ENCODE measurements at regions not wholly inside any gene's neighbourhood (a gene's known extent, or its start where the extent isn't known, plus 50 kb on each side); places are given as distances from the start of the nearest gene placed in this dataset.

GRCh38 chr3:111351334-111351733, 190.7 kb upstream of the CD96 start:
- DNase-seq (ENCODE audit: low read depth in 3 of 3) = no peak

- DNase-seq (ENCODE audit: low read depth in 3 of 3) = no peak
Measured at GRCh38 chr3:111352585-111352984, 189.4 kb upstream of the CD96 start.

- no peak for DNase-seq (ENCODE audit: low read depth in 3 of 3)
Measured at GRCh38 chr3:111359261-111360030, 182.6 kb upstream of the CD96 start.

- no peak for DNase-seq (ENCODE audit: low read depth in 3 of 3)
Measured at GRCh38 chr3:111362381-111363009, 179.5 kb upstream of the CD96 start.

- no peak for DNase-seq (ENCODE audit: low read depth in 3 of 3)
Measured at GRCh38 chr3:111366515-111366914, 175.5 kb upstream of the CD96 start.

DNA sequence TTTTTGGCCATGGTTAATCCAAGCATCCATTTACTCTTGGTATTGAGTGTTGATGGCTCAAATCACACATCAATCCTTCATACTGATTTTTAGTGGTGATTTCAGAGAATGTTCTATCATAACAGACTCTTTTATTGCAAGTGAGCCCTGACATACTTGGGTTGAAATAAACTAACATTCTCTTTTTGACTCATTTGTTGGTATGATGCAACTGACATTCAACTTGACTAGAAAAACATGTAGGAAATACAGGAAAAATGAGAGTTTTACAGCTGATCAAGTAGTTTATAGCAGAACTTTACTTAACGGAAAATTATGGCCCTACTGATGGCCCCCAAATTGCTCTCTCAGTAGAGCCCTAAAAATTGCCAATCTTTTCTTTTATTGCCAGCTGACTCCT, 173.9 kb upstream of the CD96 start:
- DNase-seq (ENCODE audit: low read depth in 3 of 3) = no peak

DNA sequence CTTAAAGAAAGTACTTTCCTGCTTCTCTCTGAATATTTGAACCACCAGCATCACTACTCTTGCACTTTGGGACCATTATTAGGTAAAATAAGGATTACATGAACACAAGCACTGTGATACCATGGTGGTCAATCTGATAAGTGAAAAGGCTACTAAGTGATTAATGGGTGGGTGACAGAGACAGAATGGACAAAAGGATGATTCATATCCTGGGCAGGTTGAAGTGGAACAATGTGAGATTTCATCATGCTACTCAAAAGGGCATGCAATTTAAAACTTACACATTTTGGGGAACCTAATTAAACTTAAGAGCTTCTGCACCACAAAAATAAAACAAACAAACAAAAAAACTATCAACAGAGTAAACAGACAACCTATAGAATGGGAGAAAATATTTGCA, 172.0 kb upstream of the CD96 start:
- DNase-seq (ENCODE audit: low read depth in 3 of 3) = no peak

GRCh38 chr3:111373239-111373638, 168.8 kb upstream of the CD96 start:
- no peak for DNase-seq (ENCODE audit: low read depth in 3 of 3)

GRCh38 chr3:111373861-111374260, 168.1 kb upstream of the CD96 start:
- DNase-seq (ENCODE audit: low read depth in 3 of 3) = no peak

DNA sequence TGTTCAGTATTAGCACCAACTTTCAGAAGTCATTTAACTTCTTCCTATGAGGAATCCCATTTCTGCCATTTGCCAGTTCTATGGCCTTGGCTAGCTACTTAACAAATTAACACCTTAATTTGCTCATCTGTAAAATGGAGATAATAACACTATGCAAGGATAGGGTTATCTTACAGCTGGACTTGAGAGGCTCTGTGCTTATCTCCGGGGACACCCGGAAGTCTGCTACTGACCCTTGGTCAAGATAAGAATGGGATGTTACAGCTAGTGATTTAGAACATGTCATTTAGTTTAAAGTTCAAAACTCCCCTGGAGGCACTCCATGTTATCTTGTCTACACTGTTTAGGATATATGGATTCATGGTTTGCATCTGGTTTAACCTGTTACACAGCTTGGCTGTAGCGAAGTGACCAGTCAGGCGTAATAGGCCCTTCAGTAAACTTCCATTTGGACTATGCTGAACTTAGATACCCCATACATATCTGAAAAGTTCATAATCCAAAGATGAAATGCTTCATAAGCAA, 156.0 kb upstream of the CD96 start:
- DNase-seq (ENCODE audit: low read depth in 3 of 3) = no peak

DNA sequence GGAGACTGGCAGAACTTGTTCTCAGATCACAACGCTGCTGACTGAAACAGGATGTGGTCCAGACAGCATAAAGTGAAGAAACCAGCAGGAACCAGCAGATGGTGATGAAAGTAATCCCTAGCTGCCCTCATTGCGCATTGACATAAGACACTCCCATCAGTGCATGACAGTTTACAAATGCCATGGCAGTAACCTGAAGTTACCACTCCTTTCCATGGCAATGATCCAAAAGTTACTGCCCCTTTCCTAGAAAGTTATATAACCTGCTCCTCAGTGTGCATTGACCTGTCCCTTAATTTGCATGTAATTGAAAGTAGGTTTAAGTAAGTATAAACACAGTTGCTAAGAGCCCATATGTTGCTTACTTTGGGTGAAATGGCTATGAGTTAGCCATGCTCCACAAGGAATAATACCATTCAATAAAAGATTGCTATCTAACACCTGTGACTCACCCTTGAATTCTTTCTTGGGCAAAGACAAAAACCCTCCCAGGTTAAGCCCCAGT, 149.1 kb upstream of the CD96 start:
- peak in 2 of 3 experiments; percentile 2 to 12 for DNase-seq (ENCODE audit: low read depth in 3 of 3)

DNA sequence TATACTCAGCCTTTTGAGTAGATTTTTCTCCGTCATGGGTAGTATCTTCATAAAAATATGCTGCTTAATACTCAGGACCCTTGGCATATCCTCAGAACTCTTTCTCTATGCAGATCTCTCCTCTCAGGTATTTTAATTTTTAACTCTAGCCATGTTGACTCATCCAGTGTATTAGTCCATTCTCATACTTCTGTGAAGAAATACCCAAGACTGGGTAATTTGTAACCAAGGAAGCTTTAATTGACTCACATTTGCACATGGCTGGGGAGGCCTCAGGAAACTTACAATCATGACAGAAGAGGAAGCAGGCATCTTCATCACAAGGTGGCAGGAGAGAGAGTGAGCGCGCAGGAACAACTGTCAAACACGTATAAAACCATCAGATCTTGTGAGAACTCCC, 129.3 kb upstream of the CD96 start:
- DNase-seq (ENCODE audit: low read depth in 3 of 3) = no peak

DNA sequence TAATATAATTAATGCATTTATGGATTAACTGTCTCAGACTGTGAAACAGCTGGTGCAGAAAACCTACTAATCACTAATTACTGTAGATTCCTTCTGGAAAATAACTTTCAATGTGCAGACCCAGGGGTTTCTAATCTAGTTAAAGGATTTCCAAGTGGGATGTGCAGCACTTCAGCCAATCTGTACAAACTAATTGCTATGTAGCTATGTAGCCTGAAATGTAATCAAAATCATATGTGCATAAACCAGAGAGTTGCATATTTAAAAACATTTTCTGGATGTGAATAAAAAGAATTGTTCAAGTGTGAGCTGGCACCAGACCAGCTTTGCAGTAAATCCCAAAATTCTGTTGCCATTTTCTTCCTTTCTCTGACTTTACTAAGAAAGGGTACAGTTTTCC, 127.5 kb upstream of the CD96 start:
- no peak for DNase-seq (ENCODE audit: low read depth in 3 of 3)

- DNase-seq (ENCODE audit: low read depth in 3 of 3) = no peak
Measured at GRCh38 chr3:111415018-111415417, 127.0 kb upstream of the CD96 start.

GRCh38 chr3:111418391-111418790, 123.6 kb upstream of the CD96 start:
- no peak for DNase-seq (ENCODE audit: low read depth in 3 of 3)

DNA sequence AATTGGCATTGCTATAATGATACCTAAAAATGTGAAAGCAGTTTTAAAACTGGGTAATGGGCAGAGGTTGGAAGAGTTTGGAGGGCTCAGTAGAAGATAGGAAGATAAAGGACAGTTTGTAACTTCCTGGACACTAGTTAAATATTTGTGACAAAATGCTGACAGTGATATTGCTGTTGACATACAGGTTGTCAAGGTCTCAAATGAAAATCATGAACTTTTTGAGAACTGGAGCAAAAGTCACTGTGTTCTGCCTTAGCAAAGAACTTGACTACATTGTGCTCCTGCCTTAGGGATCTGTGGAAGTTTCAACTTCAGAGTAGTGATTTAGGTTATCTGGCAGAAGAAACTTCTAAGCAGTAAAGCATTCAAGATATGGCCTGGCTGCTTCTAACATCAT, 113.7 kb upstream of the CD96 start:
- no peak for DNase-seq (ENCODE audit: low read depth in 3 of 3)

DNA sequence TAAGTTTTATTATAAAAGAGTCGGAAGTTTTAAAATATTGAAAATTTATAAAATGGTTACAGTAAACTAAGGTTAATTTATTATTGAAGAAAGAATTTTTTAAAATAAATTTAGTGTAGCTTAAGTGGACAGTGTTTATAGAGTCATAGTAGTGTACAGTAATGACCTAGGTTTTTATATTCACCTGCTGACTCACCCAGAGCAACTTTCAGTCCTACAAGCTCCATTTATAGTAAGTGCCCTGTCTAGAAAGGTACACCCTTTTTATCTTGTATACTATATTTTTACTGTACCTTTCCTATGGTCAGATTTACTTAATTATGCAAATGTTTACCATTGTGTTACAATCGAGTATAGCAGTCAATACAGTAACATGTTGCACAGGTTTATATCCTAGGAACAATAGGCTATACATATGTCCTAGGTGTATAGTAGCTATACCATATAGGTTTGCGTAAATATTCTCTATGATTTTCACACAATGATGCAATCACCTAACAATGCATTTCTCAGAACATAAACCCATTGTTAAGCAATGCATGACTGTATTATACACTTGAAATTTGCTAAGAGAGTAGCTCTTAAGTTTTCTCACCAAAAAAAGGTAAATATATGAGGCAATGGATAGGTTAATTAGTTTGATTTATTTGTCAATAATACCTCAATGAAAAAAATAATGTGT, 106.9 kb upstream of the CD96 start:
- DNase-seq (ENCODE audit: low read depth in 3 of 3) = no peak

DNA sequence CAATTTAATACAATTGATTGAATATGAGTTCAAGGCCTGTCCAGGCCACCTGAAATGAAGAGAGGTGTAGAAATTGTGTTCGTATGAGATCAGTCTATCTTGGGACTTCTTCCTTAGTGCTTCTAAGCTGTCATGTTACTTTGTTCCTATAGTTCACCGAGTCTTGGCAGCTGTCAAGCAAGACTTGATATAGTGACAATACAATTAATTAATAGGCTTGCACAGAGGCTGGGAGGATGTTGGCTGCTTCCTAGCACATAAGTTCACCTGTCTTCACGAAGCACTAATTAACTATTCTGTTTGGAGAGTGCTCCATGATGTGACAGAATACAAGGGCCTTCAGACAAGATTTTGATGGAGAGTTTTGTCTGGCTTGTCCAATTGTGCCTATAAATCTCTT, 103.7 kb upstream of the CD96 start:
- DNase-seq (ENCODE audit: low read depth in 3 of 3) = no peak

DNA sequence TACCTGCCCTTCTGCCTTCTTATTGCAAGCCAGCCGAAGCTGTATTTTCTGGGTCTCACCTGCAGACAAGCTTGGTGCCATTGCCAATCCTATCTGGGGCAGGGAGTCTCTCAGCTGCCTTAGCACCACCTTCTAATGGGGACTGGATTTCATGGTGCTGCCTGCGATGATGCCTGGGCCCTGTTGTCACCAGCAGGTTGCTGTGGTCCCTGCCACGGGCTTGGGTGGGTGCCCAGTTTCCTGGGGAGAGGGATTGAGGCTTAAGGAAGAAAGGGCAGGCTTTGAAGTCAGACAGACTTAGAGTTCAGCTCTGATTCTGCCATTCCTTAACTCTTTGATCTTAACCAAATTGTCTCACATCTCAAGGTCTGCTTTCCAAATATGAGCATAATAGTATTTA, 87.4 kb upstream of the CD96 start:
- DNase-seq (ENCODE audit: low read depth in 3 of 3) = no peak

DNA sequence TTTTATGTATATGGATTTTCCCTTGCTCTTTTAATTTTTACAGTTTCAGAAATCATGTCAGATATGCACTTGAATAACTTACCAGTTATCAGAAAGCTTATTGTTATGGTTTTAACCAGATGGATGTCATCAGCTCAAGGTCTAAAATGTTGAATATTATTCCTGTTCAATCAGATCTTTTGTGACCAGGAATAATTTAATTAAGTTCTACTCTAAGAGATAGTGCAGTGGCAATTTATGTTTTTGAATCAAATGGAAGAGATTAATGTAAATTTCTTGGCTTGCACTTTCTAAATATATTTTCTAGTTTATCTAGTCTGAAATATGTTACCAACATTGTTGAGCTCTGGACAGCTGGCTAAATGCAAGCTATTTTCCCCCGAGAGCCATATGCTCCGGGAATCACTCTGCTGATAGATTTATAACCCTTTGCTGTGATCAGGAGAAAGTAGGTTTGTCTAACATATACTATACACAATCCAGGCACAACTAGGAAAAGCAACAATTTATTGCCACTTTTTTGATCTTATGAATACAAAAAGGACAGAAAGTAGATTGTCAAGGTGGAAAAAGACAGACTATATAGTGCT, 76.8 kb upstream of the CD96 start:
- no peak for DNase-seq (ENCODE audit: low read depth in 3 of 3)

DNA sequence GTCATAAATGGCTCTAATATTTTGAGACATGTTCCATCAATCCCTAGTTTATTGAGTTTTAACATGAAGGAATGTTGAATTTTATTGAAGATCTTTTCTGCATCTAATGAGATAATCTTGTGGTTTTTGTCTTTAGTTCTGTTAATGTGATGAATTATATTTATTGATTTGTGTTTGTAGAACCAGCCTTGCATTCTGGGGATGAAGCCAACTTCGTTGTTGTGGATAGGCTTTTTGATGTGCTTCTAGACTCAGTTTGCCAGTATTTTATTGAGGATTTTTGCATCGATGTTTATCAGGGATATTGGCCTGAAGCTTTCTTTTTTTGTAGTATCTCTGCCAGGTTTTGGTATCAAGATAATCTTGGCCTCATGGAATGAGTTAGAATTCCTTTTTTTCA, 72.0 kb upstream of the CD96 start:
- DNase-seq (ENCODE audit: low read depth in 3 of 3) = no peak

- DNase-seq (ENCODE audit: low read depth in 3 of 3) = no peak
Measured at GRCh38 chr3:111471831-111472230, 70.2 kb upstream of the CD96 start.

Data from stimulated activated CD4-positive, alpha-beta T cell treated with anti-CD3 and anti-CD28 coated beads, TNF-alpha, amount 100 ng/mL, for 24 hours (primary cell).